ENCODE measurements at regions not wholly inside any gene's neighbourhood (a gene's known extent, or its start where the extent isn't known, plus 50 kb on each side); places are given as distances from the start of the nearest gene placed in this dataset.

DNA sequence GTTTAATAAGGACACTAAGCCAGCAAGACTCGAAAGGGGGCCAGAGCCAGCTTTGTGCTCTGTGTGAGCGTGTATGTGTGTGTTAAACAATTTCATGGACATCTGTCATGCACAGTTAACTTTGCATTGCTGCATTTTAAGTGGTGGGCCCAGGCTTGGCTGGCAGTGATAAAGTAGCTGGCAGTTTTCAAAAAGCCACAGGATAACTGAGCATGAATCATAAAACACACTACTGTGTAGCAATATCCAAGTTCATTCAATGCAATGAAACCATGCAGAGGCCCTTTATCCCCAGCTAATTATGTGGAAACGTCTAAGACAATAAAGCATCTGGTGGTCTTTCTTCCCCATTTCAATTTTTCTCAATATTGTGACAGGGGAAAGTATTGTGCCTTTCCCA, 132.9 kb downstream of the NKX6-1 start:
- TF ChIP-seq POLR2A (IDR thresholded peaks at IDR 0.05) = no peak
- no peak for TF ChIP-seq POLR2AphosphoS5 (IDR thresholded peaks at IDR 0.05; ENCODE audit: insufficient read depth in 1 of 2, low read depth in 1 of 2)

All from vagina (tissue), 2 donors.